ENCODE measurements at regions not wholly inside any gene's neighbourhood (a gene's known extent, or its start where the extent isn't known, plus 50 kb on each side); places are given as distances from the start of the nearest gene placed in this dataset.

DNA sequence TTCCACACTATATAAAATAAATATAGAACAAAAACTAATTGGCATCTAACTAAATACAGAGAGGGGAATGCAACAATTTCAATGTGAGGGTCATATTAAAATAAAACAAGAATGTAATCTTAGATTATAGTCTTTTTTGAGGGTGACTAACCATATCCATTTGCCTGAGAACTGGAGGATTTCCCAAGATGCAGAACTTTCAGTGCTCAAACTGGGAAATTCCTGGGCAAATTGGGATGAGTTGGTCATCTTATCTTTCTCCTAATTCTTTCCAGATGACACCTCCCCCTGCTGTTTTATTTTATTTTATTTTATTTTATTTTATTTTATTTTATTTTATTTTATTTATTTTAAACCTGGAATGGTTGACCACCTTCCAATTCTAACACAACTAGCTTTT, 846.2 kb downstream of the SLC4A3 start:
- in situ Hi-C loops (cut with MboI) (no loop called here), intact Hi-C loops (cut with micrococcal nuclease) (no loop called here)
- Histone ChIP-seq H3K9ac (ENCODE audit: insufficient read depth in 1 of 2, low read depth in 2 of 2, low read length in 2 of 2) (no peak overlapping the region), H3K4me3 (no peak overlapping the region), H3K27me3 (ENCODE audit: control insufficient read depth in 2 of 2, insufficient read depth in 2 of 2, low read length in 2 of 2) (no peaks in the 10 kb centered on the region), H3K36me3 (ENCODE audit: control insufficient read depth, insufficient read depth, low read length) (no peaks in the 10 kb centered on the region), H3K27ac (ENCODE audit: extremely low read depth, low read depth, low read length) (no peak overlapping the region), H4K20me1 (replicated peaks; ENCODE audit: control insufficient read depth, insufficient read depth, low read length) (no peaks in the 10 kb centered on the region), H3K9me3 (replicated peaks; ENCODE audit: control insufficient read depth, insufficient read depth, low read depth, low read length) (no peaks in the 10 kb centered on the region), H3K9me1 (ENCODE audit: control insufficient read depth, insufficient read depth, low read length) (no peaks in the 10 kb centered on the region), H2AFZ (ENCODE audit: low read depth, low read length) (no peak overlapping the region), H3K79me2 (ENCODE audit: control insufficient read depth, insufficient read depth, low read length) (no peaks in the 10 kb centered on the region), H3K4me2 (ENCODE audit: insufficient read depth, low read length) (no peak overlapping the region), H3K4me1 (replicated peaks in 1 of 2; ENCODE audit: control insufficient read depth in 2 of 2, insufficient read depth in 2 of 2, low read length in 2 of 2) (no peaks in the 10 kb centered on the region)
- no peak for FAIRE-seq
- DNase-seq (ENCODE audit: extremely low read depth in 1 of 4, low spot score in 3 of 4) = no peak
- POLR2A ChIA-PET = no interaction called here
- no TSS peak for BruUV-seq (replicated peaks)
- ATAC-seq = no peak
- TF ChIP-seq, protein P1, sequence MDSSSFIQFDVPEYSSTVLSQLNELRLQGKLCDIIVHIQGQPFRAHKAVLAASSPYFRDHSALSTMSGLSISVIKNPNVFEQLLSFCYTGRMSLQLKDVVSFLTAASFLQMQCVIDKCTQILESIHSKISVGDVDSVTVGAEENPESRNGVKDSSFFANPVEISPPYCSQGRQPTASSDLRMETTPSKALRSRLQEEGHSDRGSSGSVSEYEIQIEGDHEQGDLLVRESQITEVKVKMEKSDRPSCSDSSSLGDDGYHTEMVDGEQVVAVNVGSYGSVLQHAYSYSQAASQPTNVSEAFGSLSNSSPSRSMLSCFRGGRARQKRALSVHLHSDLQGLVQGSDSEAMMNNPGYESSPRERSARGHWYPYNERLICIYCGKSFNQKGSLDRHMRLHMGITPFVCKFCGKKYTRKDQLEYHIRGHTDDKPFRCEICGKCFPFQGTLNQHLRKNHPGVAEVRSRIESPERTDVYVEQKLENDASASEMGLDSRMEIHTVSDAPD (CRISPR knock-in tag; IDR thresholded peaks at IDR 0.05) = no peak
- no peak for TF ChIP-seq ZNF668 (CRISPR knock-in tag; IDR thresholded peaks at IDR 0.05)
- no peak for TF ChIP-seq ZNF140 (CRISPR knock-in tag; IDR thresholded peaks at IDR 0.05)
- TF ChIP-seq STAT5A (IDR thresholded peaks at IDR 0.05; ENCODE audit: borderline replicate concordance, low read length) = no peak
- TF ChIP-seq ZFP91 (CRISPR knock-in tag; IDR thresholded peaks at IDR 0.05) = no peak
- no peak for TF ChIP-seq STAG1 (CRISPR knock-in tag; IDR thresholded peaks at IDR 0.05; ENCODE audit: borderline replicate concordance)
- CTCF ChIA-PET (ENCODE audit: low intra/inter-chr PET ratio) = no interaction called here

All from K562 (cell line).